ENCODE measurements at regions not wholly inside any gene's neighbourhood (a gene's known extent, or its start where the extent isn't known, plus 50 kb on each side); places are given as distances from the start of the nearest gene placed in this dataset.
"Not testable (repeated sequence)": the region's sequence is repeated elsewhere in the genome, so short reads cannot be mapped to it uniquely, and the experiment has no call there.

- H3K9me3 Mint-ChIP-seq, result peaks cover 19 to 28% of the 10 kb centered on the region in 2 donors
- peak; percentile 33 to 35 (median 35) for DNase-seq
- no peaks in the 10 kb centered on the region for H3K36me3 Mint-ChIP-seq (ENCODE audit: insufficient read depth)
- H3K27ac Mint-ChIP-seq, result no peak overlapping the region
- peaks cover 2 to 3% of the 10 kb centered on the region in 2 donors for H3K4me1 Mint-ChIP-seq (ENCODE audit: low read depth in 2 of 2)
- ATAC-seq (replicated peaks), result peak; percentile 50
- peak overlapping the region in 1 of 2 donors; percentile 66 for H3K4me3 Mint-ChIP-seq
- H3K27me3 Mint-ChIP-seq, result no peaks in the 10 kb centered on the region
Measured at GRCh38 chr20:29878777-29879442, 1378.6 kb upstream of the DEFB115 start.

- not testable (repeated sequence) for ATAC-seq (replicated peaks); DNase-seq; H3K4me1 Mint-ChIP-seq (ENCODE audit: low read depth in 2 of 2); H3K4me3 Mint-ChIP-seq; H3K36me3 Mint-ChIP-seq (ENCODE audit: insufficient read depth); H3K27me3 Mint-ChIP-seq; H3K27ac Mint-ChIP-seq
- H3K9me3 Mint-ChIP-seq, result peaks cover 19 to 30% of the 10 kb centered on the region in 2 donors
Measured at GRCh38 chr20:29881107-29881506, 1376.4 kb upstream of the DEFB115 start.

GRCh38 chr20:29883514-29884219 is 1373.8 kb upstream of the DEFB115 start:
- not testable (repeated sequence) for H3K27me3 Mint-ChIP-seq; ATAC-seq (replicated peaks); H3K4me3 Mint-ChIP-seq; H3K4me1 Mint-ChIP-seq (ENCODE audit: low read depth in 2 of 2); DNase-seq; H3K27ac Mint-ChIP-seq; H3K36me3 Mint-ChIP-seq (ENCODE audit: insufficient read depth)
- peaks cover 13 to 35% of the 10 kb centered on the region in 2 donors for H3K9me3 Mint-ChIP-seq

GRCh38 chr20:29884322-29884721 is 1373.1 kb upstream of the DEFB115 start:
- ATAC-seq (replicated peaks); H3K36me3 Mint-ChIP-seq (ENCODE audit: insufficient read depth); H3K4me3 Mint-ChIP-seq; H3K27me3 Mint-ChIP-seq; DNase-seq; H3K4me1 Mint-ChIP-seq (ENCODE audit: low read depth in 2 of 2); H3K27ac Mint-ChIP-seq: not testable (repeated sequence)
- H3K9me3 Mint-ChIP-seq, result peaks cover 10 to 35% of the 10 kb centered on the region in 2 donors

- ATAC-seq (replicated peaks); H3K27me3 Mint-ChIP-seq; H3K4me3 Mint-ChIP-seq; H3K27ac Mint-ChIP-seq; H3K36me3 Mint-ChIP-seq (ENCODE audit: insufficient read depth); DNase-seq; H3K4me1 Mint-ChIP-seq (ENCODE audit: low read depth in 2 of 2): not testable (repeated sequence)
- H3K9me3 Mint-ChIP-seq, result peaks cover 10 to 35% of the 10 kb centered on the region in 2 donors
Measured at GRCh38 chr20:29885282-29886185, 1371.9 kb upstream of the DEFB115 start.

- not testable (repeated sequence) for H3K36me3 Mint-ChIP-seq (ENCODE audit: insufficient read depth); H3K27me3 Mint-ChIP-seq; ATAC-seq (replicated peaks); DNase-seq; H3K4me1 Mint-ChIP-seq (ENCODE audit: low read depth in 2 of 2); H3K9me3 Mint-ChIP-seq; H3K27ac Mint-ChIP-seq; H3K4me3 Mint-ChIP-seq
Measured at GRCh38 chr20:29891555-29891954, 1365.9 kb upstream of the DEFB115 start.

Data from effector memory CD8-positive, alpha-beta T cell (primary cell).